ENCODE measurements at regions not wholly inside any gene's neighbourhood (a gene's known extent, or its start where the extent isn't known, plus 50 kb on each side); places are given as distances from the start of the nearest gene placed in this dataset.

- TF ChIP-seq EZH2 (IDR thresholded peaks at IDR 0.05; ENCODE audit: borderline replicate concordance, low read length) = no peak
- TF ChIP-seq CTCF (IDR thresholded peaks at IDR 0.05; ENCODE audit: low read length) = no peak
Measured at GRCh38 chr11:97989121-97989520, 1031.6 kb upstream of the CNTN5 start.
